HG03103 (cell line): ENCODE measurements at regions not wholly inside any gene's neighbourhood (a gene's known extent, or its start where the extent isn't known, plus 50 kb on each side); places are given as distances from the start of the nearest gene placed in this dataset.

Experiments
- ATAC-seq: cut with Tn5 transposase; IDR thresholded peaks from one replicate; pipeline ENCODE4 v1.9.1; 2021; ENCODE audit warnings: low read depth; ENCODE audit not compliant: unreplicated experiment

- ATAC-seq, result no peak
Observed at GRCh38 chr12:40551466-40551865, 140.8 kb upstream of the CNTN1 start.

- ATAC-seq, result no peak
Observed at GRCh38 chr12:40552868-40553267, 139.4 kb upstream of the CNTN1 start.

GRCh38 chr12:40557980-40558379 lies 134.3 kb upstream of the CNTN1 start:
- no peak for ATAC-seq

- peak; percentile 44 for ATAC-seq
Observed at GRCh38 chr12:40559865-40560264, 132.4 kb upstream of the CNTN1 start.

- peak; percentile 29 for ATAC-seq
Observed at GRCh38 chr12:40560848-40561247, 131.4 kb upstream of the CNTN1 start.

GRCh38 chr12:40561395-40561966 lies 130.8 kb upstream of the CNTN1 start:
- peak; percentile 46 for ATAC-seq

GRCh38 chr12:40565029-40565633 lies 127.1 kb upstream of the CNTN1 start:
- ATAC-seq, result no peak

GRCh38 chr12:40566271-40566670 lies 126.0 kb upstream of the CNTN1 start:
- ATAC-seq, result no peak

- no peak for ATAC-seq
Observed at GRCh38 chr12:40569626-40570179, 122.5 kb upstream of the CNTN1 start.

GRCh38 chr12:40573024-40573423 lies 119.2 kb upstream of the CNTN1 start:
- ATAC-seq, result no peak

- ATAC-seq, result no peak
Observed at GRCh38 chr12:40575987-40576386, 116.3 kb upstream of the CNTN1 start.

GRCh38 chr12:40577834-40578233 lies 114.4 kb upstream of the CNTN1 start:
- no peak for ATAC-seq

GRCh38 chr12:40579687-40580086 lies 112.6 kb upstream of the CNTN1 start:
- ATAC-seq, result no peak

GRCh38 chr12:40580346-40580745 lies 111.9 kb upstream of the CNTN1 start:
- no peak for ATAC-seq

- no peak for ATAC-seq
Observed at GRCh38 chr12:40581889-40582288, 110.3 kb upstream of the CNTN1 start.

- no peak for ATAC-seq
Observed at GRCh38 chr12:40583743-40584142, 108.5 kb upstream of the CNTN1 start.

GRCh38 chr12:40584763-40585162 lies 107.5 kb upstream of the CNTN1 start:
- ATAC-seq, result no peak

GRCh38 chr12:40586823-40587222 lies 105.4 kb upstream of the CNTN1 start:
- no peak for ATAC-seq

GRCh38 chr12:40587421-40587820 lies 104.8 kb upstream of the CNTN1 start:
- ATAC-seq, result no peak

GRCh38 chr12:40587970-40588369 lies 104.3 kb upstream of the CNTN1 start:
- ATAC-seq, result no peak

GRCh38 chr12:40597133-40597532 lies 95.1 kb upstream of the CNTN1 start:
- no peak for ATAC-seq

- no peak for ATAC-seq
Observed at GRCh38 chr12:40598073-40598472, 94.2 kb upstream of the CNTN1 start.
